NCI-H774 (cell line): ENCODE measurements at regions not wholly inside any gene's neighbourhood (a gene's known extent, or its start where the extent isn't known, plus 50 kb on each side); places are given as distances from the start of the nearest gene placed in this dataset.
"Not testable (repeated sequence)": the region's sequence is repeated elsewhere in the genome, so short reads cannot be mapped to it uniquely, and the experiment has no call there.

Experiments used
- DNase-seq: peaks from one replicate; lab custom pipeline; 2025; lab: John Stamatoyannopoulos, UW

DNA sequence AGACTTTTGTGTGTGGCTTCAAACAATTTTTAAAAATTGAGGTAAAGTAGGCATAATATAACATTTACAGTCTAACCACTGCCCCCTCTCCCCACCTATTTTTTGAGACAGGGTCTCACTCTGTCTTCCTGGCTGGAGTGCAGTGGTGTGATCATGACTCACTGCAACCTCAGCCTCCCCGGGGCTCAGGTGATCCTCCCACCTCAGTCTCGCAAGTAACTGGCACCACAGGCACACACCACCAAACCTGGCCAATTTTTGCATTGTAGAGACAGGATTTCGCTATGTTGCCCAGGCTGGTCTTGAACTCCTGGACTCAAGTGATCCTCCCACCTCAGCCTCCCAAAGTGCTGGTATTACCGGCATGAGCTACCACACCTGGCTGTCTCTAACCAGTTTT lies 161.8 kb downstream of the GOSR1 start:
- not testable (repeated sequence) for DNase-seq

DNA sequence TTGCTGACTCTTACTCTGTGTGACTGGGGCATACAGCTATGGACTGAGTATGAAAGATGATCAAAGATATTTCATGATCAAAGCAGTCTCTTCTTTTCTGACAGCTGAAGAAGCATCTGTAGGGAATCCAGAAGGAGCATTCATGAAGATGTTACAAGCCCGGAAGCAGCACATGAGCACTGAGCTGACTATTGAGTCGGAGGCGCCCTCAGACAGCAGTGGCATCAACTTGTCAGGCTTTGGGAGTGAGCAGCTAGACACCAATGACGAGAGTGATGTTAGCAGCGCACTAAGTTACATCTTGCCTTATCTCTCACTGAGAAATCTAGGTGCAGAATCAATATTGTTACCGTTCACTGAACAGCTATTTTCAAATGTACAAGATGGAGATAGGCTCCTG lies 154.4 kb downstream of the GOSR1 start:
- not testable (repeated sequence) for DNase-seq

DNA sequence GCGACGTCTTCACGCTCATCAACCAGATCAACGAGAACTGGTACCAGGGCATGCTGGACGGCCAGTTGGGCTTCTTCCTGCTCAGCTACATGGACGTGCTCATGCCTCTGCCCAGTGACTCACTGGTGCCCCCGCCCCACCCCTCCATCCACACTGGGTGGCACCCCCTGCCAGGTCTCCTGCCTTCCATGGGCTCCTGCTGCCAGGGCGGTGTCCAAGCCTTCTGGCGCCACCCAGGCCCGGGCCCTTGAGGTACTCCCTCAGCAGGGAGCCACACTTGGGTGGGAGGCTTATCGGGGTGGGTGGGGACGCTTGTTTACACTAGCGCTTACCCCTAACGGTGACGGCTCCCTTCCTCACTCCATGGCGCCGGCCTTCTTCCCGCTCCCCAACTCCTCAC lies 148.2 kb downstream of the GOSR1 start:
- not testable (repeated sequence) for DNase-seq

DNA sequence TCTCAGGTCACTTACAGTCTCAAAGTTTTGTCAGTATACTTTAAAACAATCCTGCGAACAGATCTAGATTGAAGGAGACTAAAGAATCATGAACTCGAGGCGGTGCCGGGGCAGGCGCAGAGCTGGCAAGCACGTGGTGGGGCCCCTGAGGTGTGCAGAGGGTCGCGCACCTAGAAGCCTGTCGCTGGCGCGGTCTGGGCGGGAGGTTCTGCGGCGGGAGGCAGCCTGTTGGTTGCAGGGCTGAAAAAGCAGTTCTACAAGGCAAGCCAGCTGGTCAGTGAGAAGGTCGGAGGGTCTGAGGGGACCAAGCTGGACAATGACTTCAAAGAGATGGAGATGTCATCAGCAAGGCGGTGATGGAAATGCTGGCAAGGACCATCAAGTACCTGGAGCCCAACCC lies 147.0 kb downstream of the GOSR1 start:
- not testable (repeated sequence) for DNase-seq

DNA sequence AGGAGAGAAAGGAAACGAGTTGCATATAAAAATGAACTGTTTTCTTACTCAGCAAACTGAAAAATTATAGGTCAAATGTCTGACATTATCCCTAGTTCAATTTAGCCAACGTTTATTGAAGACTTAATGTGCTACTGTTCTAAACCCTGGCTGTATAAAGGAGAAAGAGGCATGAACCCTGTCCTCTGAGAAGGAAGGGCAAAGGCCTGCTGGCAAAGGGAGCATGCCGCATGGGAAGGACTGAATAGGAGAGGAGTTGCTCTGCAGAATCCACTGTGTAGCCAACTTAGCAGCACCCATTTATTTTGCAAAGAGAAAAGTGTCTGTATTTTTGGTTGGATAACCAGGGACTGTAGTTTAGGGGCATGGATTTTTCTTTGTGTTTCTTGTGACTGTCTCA lies 132.5 kb downstream of the GOSR1 start:
- not testable (repeated sequence) for DNase-seq

DNA sequence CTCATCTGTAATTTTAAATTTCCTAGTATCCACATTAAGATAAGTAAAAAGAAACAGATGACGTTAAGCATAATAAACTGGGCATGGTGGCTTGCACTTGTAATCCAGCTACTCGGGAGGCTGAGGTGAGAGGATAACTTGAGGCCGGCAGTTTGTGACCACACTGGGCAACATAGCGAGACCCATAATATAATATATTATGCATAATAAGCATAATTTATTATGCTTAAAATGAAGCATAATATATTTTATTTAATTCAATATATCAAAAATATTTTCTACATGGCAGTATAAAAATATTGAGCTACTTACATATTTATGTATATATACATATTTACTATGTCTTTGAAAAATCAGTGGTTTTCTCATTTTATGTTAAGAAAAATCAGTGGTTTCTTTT lies 128.3 kb downstream of the GOSR1 start:
- DNase-seq: no peak

DNA sequence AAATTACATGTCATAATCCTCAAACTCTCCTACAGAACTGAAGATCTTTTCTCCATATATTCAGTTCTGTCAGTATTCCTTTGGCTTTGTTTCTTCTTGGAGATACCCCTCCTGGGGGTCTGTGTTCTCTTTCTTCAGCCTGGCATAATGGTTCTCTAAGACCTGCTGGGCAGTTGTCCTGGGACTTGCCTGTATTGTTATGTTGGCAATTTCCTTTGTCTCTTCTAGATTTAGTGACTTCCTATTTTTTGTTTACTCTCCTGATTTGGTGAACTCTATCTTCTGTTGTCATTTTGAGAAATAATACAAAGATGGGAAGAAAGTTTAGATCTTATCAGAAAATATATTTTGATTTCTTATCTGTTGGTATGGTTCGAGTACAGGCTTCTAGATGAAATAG lies 127.8 kb downstream of the GOSR1 start:
- no peak for DNase-seq

DNA sequence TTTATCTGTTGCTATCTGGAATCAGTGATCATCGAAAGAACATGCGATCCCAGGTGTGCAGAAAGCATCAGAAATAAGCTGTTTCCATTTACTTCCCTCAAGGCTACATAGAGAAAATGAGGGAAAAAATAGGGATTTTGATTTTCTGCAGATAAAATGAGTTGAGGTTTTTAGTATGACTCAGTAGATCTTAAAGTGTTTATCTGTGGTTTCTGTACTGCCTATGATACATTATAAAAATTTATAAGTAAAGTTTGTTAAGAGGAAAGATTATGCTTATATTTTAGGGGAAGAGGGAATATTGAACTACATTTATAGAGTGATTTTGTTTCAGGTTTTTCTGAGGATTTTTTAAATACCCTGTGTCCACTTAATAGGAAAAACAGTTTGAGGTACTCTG lies 125.2 kb downstream of the GOSR1 start:
- DNase-seq: not testable (repeated sequence)

DNA sequence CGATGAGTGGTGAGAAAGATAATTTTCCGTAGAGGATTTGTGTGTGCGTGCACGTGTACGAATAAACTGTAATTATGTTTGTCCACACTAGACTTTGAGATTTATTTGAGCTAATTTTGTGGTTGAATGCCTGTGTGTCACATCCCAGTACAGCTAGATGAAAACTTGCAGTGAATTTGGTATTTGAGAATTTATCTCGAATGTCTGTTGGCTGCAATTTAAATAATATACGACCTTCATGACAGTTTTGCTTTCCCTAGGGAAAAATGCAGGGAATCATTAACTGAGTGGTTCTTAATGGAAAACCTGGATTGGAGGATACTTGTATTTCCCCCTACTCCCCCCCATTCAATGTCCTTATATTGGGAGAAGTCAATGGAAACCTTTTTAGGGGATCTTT lies 124.8 kb downstream of the GOSR1 start:
- DNase-seq: not testable (repeated sequence)

DNA sequence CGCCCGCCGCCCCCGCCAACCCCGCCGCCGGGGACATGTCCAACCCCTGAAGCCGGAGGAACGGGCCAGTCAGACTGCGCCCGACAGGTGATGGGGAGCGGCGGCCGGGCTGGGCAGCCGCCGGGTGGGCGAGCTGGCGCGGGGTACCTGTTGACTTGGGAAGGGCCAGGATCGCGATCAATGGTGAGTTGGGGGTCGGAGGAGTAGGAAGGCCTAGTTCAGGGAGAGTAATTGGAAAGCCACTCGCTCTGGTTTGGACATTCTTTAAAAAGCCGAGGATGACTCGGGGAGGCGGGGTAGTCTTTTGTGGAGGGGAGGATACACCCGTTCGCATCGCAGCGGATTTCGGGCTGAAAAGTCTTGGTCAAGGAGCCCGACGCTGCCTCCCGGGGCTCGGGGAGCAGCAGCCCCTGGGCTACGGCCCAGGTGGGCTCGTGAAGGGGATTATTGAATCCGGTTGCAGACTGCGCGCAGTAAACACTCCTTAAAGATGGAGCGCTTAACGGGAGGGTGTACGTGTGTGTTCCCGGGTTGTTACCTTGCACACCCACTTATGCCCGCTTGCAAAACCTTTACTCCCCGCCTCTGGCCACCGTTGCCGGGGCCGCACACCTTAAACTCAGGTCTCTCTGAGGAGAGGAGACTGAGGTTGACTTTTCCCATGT lies 123.8 kb downstream of the GOSR1 start:
- no peak for DNase-seq

DNA sequence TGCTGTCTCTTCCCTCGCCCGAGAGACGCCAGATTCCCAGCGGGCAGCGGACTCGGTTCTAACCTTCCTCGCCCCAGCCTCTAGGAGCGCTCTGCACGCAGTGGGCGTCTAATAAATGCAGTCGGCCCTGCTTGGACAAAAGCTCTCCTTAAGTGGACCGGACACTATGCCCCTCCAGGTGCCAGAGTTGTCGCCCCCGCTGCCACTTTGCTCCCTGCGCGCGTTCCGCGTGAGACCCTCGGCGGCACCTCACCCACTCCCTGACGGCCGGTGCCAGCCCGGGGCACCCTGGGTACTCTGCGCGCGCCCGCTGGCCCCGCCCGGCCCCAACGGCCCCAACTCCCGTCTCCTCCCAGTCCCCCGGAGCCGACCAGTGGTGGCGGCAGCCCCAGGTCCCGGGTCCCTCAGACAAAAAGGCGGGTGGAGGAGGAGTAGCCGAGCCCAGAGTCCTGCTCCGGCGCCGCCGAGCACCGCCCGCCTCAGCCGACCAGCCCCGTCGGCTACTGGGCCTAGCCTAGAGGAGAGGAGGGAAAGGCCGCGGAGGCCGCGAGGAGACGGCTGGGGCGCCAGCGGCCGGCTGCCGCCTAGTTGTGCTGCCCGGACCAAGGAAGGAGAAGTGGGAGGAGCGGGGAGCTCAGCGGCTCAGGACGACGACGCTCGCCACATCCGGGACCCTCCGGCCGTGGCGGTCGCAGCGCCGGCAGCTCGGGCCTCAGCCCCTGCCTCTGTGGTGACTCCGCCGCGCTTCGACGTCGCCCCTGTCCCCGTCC lies 123.0 kb downstream of the GOSR1 start:
- peak; percentile 83 for DNase-seq

DNA sequence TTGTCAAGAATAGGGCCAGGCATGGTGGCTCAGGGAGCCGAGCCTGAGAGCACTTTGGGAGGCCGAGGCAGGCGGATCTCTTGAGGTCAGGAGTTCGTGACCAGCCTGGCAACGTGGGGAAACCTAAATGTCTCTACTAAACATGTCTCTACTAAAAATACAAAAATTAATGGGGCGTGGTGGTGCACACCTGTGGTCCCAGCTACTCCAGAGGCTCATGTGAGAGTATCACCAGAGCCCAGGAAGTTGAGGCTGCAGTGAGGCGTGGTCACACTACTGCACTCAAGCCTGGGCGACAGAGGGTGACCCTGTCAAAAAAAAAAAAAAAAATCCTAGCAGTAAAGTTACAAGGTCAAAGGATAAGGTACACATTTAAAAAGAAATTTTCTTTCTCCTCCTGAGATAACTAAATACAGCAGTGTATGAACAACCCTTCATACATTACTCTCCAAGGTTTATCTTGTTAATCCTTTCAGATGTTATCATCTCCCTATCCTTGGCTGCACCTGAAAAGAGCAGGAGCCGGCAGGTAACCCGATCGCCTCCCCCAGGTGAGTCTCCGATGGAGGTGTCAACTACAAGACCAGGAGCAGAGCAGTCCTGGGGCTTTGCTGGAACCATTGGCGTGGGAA lies 122.3 kb downstream of the GOSR1 start:
- DNase-seq: no peak

DNA sequence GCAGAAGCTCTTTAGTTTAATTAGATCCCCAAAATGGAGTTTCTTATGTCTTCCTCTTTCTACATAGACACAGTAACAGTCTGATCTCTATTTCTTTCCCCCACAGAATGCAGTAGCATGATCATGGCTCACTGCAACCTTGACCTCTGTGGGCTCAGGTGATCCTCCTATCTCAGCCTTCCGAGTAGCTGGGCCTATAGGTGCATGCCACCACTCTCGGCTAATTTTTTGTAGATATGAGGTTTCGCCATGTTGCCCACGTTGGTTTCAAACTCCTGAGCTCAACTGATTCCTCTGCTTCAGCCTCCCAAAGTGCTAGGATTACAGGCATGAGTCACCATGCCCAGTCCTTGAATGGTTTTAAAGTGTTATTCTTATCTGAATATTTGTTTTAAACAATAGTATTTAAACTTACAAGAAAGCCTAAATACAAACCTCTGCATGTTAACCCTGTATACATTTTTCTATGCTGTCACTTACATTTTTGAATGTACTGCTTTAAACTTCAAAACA lies 120.6 kb downstream of the GOSR1 start:
- no peak for DNase-seq

DNA sequence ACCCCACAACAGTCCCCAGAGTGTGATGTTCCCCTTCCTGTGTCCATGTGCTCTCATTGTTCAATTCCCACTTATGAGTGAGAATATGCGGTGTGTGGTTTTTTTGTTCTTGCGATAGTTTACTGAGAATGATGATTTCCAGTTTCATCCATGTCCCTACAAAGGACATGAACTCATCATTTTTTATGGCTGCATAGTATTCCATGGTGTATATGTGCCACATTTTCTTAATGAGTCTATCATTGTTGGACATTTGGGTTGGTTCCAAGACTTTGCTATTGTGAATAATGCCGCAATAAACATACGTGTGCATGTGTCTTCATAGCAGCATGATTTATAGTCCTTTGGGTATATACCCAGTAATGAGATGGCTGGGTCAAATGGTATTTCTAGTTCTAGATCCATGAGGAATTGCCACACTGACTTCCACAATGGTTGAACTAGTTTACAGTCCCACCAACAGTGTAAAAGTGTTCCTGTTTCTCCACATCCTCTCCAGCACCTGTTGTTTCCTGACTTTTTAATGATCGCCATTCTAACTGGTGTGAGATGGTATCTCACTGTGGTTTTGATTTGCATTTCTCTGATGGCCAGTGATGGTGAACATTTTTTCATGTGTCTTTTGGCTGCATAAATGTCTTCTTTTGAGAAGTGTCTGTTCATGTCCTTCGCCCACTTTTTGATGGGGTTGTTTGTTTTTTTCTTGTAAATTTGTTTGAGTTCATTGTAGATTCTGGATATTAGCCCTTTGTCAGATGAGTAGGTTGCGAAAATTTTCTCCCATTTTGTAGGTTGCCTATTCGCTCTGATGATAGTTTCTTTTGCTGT lies 120.0 kb downstream of the GOSR1 start:
- DNase-seq: not testable (repeated sequence)

DNA sequence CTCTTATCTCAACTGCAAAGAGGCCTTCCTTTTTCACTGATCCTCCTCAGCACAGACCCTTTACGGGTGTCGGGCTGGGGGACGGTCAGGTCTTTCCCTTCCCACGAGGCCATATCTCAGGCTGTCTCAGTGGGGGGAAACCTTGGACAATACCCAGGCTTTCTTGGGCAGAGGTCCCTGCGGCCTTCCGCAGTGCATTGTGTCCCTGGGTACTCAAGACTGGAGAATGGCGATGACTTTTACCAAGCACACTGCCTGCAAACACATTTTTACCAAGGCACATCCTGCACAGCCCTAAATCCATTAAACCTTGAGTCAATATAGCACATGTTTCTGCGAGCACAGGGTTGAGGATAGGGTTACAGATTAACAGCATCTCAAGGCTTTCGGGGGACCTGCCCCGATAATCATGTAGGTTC lies 117.8 kb downstream of the GOSR1 start:
- not testable (repeated sequence) for DNase-seq

DNA sequence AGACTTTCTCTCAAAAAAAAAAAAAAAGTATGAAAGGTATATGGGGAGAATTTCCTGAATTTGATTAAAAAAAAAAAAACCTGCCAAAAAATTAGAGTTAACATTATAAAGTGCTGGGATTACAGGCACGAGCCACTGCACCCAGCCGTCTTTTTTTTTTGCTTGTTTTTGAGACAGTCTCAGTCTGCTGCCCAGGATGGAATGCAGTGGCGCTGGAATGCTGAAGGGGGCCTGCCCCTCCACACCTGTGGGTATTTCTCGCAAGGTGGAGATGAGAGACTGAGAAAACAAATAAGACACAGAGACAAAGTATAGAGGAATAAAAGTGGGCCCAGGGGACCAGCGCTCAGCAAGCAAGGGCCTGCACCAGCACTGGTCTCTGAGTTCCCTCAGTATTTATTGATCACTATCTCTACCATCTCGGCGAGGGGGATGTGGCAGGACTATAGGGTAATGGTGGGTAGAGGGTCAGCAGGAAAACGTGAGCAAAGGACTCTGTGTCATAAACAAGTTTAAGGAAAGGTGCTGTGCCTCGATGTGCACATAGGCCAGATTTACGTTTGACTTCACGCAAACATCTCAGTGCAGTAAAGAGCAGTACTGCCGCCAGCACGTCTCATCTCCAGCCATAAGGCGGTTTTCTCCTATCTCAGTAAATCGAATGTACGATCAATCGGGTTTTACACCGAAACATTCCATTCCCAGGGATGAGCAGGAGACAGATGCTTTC lies 117.2 kb downstream of the GOSR1 start:
- no peak for DNase-seq

DNA sequence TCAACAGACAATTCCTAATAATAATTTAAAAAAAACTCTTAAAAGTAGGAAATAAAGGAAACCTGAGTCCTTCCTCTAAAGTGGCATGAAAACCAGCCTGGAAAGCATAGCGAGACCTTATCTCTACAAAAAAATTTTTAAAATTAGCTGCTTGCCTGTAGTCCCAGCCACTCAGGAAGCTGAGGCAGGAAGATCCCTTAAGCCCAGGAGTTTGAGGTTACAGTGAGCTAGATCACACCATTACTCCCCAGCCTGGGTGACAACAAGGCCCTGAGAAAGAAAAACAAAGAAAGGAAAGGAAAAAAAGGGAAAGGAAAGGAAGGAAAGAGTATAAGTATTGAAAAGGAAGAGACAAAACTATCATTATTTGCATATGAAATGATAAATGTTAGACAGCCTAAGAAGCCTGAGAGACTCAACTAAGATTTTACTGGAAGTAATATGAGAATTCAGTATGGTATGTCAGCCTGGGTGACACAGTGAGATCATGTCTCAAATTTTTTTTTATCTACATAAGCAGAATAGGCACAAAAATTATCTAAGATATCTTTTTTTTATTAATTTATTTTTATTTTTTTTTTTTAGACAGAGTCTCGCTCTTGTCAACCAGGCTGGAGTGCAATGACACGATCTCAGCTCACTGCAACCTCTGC lies 113.0 kb downstream of the GOSR1 start:
- no peak for DNase-seq

DNA sequence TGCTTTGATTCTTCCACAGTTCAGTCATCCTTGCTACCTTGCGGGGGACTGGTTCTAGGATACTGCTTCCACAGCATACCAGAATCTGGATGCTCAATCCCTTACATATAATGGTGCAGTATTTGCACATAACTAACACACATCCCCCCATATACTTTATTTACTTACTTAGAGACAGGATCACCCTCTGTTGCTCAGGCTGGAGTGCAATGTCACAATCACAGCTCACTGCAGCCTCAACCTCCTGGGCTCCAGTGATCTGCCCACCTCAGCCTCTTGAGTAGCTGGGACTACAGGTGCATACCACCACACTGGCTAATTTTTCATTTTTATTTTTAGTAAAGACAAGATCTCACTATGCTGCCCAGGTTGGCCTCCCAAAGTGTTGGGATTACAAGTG lies 112.2 kb downstream of the GOSR1 start:
- no peak for DNase-seq

DNA sequence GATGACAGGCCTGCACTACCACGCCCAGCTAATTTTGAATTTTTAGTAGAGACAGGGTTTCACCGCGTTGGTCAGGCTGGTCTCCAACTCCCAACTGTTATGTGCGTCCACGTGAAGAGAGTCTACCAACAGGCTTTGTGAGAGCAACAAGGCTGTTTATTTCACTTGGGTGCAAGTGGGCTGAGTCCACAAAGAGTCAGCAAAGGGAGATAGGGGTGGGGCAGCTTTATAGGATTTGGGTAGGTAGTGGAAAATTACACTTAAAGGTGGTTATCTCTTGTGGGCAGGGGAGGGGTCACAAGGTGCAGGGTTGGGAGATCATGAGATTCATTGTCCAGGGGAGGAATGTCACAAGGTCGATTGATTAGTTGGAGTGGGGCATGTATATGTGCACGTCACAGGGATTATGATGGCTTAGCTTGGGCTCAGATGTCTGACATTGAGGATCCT lies 111.6 kb downstream of the GOSR1 start:
- DNase-seq: no peak

DNA sequence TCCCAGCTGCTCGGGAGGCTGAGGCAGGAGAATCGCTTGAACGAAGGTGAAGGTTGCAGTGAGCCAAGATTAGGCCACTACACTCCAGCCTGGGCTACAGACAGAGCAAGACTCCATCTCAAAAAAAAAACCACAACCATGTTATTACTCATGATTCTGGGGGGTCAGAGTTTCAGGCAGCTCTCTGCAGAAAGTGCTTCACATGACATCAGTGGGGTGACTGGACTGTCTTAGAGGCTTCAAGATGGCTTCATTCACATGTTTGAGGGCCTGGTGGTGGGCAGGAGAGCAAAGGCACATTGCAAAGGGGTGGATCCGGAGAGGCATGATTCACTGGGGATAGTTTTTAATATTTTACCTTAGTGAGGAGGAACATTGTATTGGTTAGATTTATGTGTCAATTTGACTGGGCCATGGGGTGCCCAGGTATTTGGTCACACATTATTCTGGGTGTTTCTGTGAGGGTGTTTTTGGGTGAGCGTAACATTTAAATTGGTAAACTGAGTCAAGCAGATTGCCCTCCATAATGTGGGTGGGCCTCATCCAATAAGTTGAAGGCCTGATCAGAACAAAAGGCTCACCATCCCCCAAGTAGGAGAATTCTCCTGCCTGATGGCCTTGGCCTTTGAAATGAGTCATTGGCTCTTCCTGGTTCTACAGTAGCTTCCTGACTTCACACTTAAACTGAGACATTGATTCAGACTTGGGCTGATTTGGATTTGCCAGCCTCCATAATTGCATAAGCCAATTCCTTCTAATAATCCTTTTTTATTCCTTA lies 109.8 kb downstream of the GOSR1 start:
- DNase-seq: no peak
